ENCODE measurements at regions not wholly inside any gene's neighbourhood (a gene's known extent, or its start where the extent isn't known, plus 50 kb on each side); places are given as distances from the start of the nearest gene placed in this dataset.

DNA sequence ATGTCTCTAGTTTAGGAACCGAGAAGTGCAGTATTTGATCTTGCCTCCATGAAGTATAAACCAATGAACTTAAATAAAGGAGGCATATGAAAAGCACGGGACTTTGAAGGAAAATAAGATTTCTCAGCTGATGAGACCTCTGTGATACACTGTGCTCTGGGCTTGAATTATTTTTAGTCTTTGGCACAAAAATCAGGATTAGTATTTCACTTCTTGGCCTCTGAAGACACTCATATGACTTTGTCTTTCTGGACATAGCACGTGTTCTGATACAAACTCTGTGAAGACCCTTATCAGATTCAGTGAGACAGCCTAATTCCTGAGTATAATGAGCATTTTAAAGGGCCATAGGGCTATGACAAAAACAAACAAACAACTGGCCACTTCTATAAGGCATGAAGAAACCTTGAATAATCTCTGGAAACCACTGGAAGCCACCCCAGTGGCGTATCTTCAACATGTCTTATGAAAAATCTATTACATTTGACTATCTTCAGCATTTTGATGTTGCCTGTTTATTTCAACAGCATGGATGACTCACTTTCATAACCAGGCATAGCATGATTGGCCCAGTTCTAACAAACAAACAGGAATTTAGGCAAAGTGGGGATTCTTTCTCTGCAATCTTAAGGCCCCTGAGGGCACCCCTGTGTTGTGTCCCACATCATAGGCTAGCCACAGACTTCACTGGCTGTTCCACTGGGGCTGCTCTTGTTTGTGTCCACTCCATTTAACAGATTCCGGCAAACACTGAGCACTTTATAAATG lies 90.3 kb upstream of the ZNF462 start:
- TF ChIP-seq, protein P1, sequence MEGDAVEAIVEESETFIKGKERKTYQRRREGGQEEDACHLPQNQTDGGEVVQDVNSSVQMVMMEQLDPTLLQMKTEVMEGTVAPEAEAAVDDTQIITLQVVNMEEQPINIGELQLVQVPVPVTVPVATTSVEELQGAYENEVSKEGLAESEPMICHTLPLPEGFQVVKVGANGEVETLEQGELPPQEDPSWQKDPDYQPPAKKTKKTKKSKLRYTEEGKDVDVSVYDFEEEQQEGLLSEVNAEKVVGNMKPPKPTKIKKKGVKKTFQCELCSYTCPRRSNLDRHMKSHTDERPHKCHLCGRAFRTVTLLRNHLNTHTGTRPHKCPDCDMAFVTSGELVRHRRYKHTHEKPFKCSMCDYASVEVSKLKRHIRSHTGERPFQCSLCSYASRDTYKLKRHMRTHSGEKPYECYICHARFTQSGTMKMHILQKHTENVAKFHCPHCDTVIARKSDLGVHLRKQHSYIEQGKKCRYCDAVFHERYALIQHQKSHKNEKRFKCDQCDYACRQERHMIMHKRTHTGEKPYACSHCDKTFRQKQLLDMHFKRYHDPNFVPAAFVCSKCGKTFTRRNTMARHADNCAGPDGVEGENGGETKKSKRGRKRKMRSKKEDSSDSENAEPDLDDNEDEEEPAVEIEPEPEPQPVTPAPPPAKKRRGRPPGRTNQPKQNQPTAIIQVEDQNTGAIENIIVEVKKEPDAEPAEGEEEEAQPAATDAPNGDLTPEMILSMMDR (IDR thresholded peaks at IDR 0.05; ENCODE audit: borderline replicate concordance, extremely low read depth, low read length, poor library complexity, severe bottlenecking), result no peak
- TF ChIP-seq EZH2 (IDR thresholded peaks at IDR 0.05; ENCODE audit: borderline replicate concordance, low read depth, low read length, severe bottlenecking), result no peak

Measured in DND-41 (cell line).